SK-N-MC (cell line): ENCODE measurements at regions not wholly inside any gene's neighbourhood (a gene's known extent, or its start where the extent isn't known, plus 50 kb on each side); places are given as distances from the start of the nearest gene placed in this dataset.

ENCODE experiments used
- EZH2 ChIP-seq: fragments of 200-600 bp; sonication (generic); IDR thresholded peaks from one replicate; pipeline ENCODE4 v1.6.1; 2017; ENCODE audit warnings: antibody characterized with exemption
- POLR2AphosphoS5 ChIP-seq: IDR thresholded peaks from 2 replicates; pipeline ENCODE4 v1.6.1; 2012; ENCODE audit warnings: mild to moderate bottlenecking, low read depth, low read length, borderline replicate concordance

GRCh38 chr7:42766782-42767423 lies 145.0 kb downstream of the C7orf25 start:
- no peak for TF ChIP-seq EZH2
- no peak for TF ChIP-seq POLR2AphosphoS5
